ENCODE measurements at regions not wholly inside any gene's neighbourhood (a gene's known extent, or its start where the extent isn't known, plus 50 kb on each side); places are given as distances from the start of the nearest gene placed in this dataset.

GRCh38 chr6:133635447-133635846 lies 253.5 kb upstream of the TCF21 start:
- Histone ChIP-seq H3K36me3 (no peaks in the 10 kb centered on the region), H3K4me3 (ENCODE audit: low read depth in 1 of 2, low read length in 1 of 2) (no peak overlapping the region), H3K27me3 (no peaks in the 10 kb centered on the region), H3K4me1 (ENCODE audit: control insufficient read depth in 1 of 2, insufficient read depth in 1 of 2, low read depth in 1 of 2, low read length in 1 of 2) (no peaks in the 10 kb centered on the region), H3K9me3 (no peaks in the 10 kb centered on the region), H3K27ac (no peak overlapping the region)
- TF ChIP-seq, protein P1, sequence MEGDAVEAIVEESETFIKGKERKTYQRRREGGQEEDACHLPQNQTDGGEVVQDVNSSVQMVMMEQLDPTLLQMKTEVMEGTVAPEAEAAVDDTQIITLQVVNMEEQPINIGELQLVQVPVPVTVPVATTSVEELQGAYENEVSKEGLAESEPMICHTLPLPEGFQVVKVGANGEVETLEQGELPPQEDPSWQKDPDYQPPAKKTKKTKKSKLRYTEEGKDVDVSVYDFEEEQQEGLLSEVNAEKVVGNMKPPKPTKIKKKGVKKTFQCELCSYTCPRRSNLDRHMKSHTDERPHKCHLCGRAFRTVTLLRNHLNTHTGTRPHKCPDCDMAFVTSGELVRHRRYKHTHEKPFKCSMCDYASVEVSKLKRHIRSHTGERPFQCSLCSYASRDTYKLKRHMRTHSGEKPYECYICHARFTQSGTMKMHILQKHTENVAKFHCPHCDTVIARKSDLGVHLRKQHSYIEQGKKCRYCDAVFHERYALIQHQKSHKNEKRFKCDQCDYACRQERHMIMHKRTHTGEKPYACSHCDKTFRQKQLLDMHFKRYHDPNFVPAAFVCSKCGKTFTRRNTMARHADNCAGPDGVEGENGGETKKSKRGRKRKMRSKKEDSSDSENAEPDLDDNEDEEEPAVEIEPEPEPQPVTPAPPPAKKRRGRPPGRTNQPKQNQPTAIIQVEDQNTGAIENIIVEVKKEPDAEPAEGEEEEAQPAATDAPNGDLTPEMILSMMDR (IDR thresholded peaks at IDR 0.05) = no peak

- Histone ChIP-seq H3K9me3 (no peaks in the 10 kb centered on the region), H3K27me3 (no peaks in the 10 kb centered on the region), H3K4me3 (ENCODE audit: low read depth in 1 of 2, low read length in 1 of 2) (no peak overlapping the region), H3K36me3 (no peaks in the 10 kb centered on the region), H3K27ac (no peak overlapping the region), H3K4me1 (ENCODE audit: control insufficient read depth in 1 of 2, insufficient read depth in 1 of 2, low read depth in 1 of 2, low read length in 1 of 2) (no peaks in the 10 kb centered on the region)
- TF ChIP-seq, protein P1 (IDR thresholded peaks at IDR 0.05) = no peak
Measured at GRCh38 chr6:133637436-133637835, 251.5 kb upstream of the TCF21 start.

DNA sequence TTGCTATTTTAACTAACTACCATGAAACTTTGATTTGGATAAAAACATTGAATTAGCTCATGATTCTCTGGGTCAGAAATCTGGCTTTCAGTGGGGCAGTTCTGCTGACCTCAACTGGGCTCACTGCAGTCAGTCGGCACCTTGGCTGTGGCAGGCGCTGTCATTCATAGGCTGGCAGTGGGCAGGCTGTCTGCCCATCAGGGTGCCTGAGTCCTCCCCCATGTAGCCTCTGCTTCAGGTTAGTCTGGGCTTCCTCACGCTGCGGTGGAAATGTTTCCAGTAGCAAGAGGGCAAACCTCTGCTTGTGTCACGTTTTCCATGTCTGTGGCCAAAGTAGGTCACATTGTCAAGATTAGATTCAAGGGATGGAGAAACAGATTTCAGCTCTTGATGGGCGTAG lies 251.0 kb upstream of the TCF21 start:
- TF ChIP-seq, protein P1 (IDR thresholded peaks at IDR 0.05) = no peak
- H3K4me1 ChIP-seq (ENCODE audit: control insufficient read depth in 1 of 2, insufficient read depth in 1 of 2, low read depth in 1 of 2, low read length in 1 of 2) = no peaks in the 10 kb centered on the region
- H3K4me3 ChIP-seq (ENCODE audit: low read depth in 1 of 2, low read length in 1 of 2) = no peak overlapping the region
- H3K9me3 ChIP-seq = no peaks in the 10 kb centered on the region
- H3K36me3 ChIP-seq = no peaks in the 10 kb centered on the region
- no peak overlapping the region for H3K27ac ChIP-seq
- H3K27me3 ChIP-seq = no peaks in the 10 kb centered on the region

DNA sequence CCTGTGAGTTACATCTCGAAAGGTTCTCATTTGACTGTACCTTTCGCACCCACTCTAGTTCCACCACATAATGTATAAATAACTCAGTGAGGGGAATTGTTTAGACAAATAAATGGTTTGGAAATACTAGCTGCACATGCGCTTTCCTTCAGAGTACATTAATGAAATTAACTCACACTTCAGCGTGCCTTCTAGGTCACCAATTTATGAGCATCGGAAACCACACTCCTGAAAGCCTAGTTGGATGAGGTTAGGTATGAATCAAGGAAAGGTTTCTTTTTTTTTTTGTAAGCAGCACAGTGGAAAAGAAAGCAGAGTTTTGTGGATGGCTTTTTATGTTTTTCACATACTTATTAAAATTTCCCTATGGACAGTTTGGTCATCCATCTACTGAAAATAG lies 247.8 kb upstream of the TCF21 start:
- no peak overlapping the region for H3K4me3 ChIP-seq (ENCODE audit: low read depth in 1 of 2, low read length in 1 of 2)
- H3K36me3 ChIP-seq = no peaks in the 10 kb centered on the region
- no peak overlapping the region for H3K27ac ChIP-seq
- no peaks in the 10 kb centered on the region for H3K9me3 ChIP-seq
- no peaks in the 10 kb centered on the region for H3K27me3 ChIP-seq
- no peaks in the 10 kb centered on the region for H3K4me1 ChIP-seq (ENCODE audit: control insufficient read depth in 1 of 2, insufficient read depth in 1 of 2, low read depth in 1 of 2, low read length in 1 of 2)
- TF ChIP-seq, protein P1 (IDR thresholded peaks at IDR 0.05) = no peak

DNA sequence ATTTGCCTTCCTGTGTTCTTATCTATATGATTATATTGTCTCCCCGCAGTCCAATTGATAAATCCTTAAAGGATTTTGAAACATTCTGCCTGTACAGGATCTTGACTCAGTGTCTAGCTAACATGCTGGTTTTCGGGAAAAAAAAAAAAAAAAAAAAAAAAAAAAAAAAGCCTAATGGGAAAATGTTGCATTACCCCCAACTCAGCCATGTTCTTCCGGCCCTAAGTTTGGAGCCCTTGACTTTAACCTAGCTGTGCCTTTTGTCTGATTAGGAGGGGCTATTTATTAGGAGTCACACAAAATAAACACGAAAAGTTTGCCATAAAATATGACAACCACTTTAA lies 244.4 kb upstream of the TCF21 start:
- TF ChIP-seq, protein P1 (IDR thresholded peaks at IDR 0.05) = no peak
- Histone ChIP-seq H3K27ac (no peak overlapping the region), H3K27me3 (no peaks in the 10 kb centered on the region), H3K9me3 (no peaks in the 10 kb centered on the region), H3K36me3 (no peaks in the 10 kb centered on the region), H3K4me1 (ENCODE audit: control insufficient read depth in 1 of 2, insufficient read depth in 1 of 2, low read depth in 1 of 2, low read length in 1 of 2) (no peaks in the 10 kb centered on the region), H3K4me3 (ENCODE audit: low read depth in 1 of 2, low read length in 1 of 2) (no peak overlapping the region)
